PC-9 (cell line): ENCODE measurements at regions not wholly inside any gene's neighbourhood (a gene's known extent, or its start where the extent isn't known, plus 50 kb on each side); places are given as distances from the start of the nearest gene placed in this dataset.

Experiments used
- BruUV-seq: library from RNA; stranded (reverse); fragments of 400-500 nt; replicated peaks from 2 replicates; lab custom pipeline; 2021; lab: Mats Ljungman, UMichigan
- CTCF ChIA-PET: fragments of 300-600 bp; sonication (Branson Sonifier 250); formaldehyde crosslinking; loops from one replicate; lab custom pipeline; 2022; ENCODE audit warnings: antibody characterized with exemption; lab: Charles Lee
- POLR2A ChIA-PET: fragments of 300-600 bp; sonication (Branson Sonifier 250); formaldehyde crosslinking; loops from one replicate; lab custom pipeline; 2022; ENCODE audit warnings: antibody characterized with exemption; ENCODE audit not compliant: unreplicated experiment; lab: Charles Lee
- DNase-seq, 2 experiments: peaks; one replicate each; pipeline versions ENCODE4 v3.0.0 to v3.0.0-alpha.2; 2015 to 2022; ENCODE audit warnings: mixed read lengths in 1 of 2
- H2AFZ ChIP-seq: fragments of 200-600 bp; sonication (generic); 2 replicates; pipeline ENCODE4 v1.8.1; 2017; ENCODE audit warnings: antibody characterized with exemption
- H3F3A ChIP-seq: fragments of 200-600 bp; sonication (generic); 2 replicates; pipeline ENCODE4 v1.8.1; 2017; ENCODE audit warnings: antibody characterized with exemption, mild to moderate bottlenecking, low read depth; ENCODE audit not compliant: insufficient read depth
- H3K27ac ChIP-seq: fragments of 200-600 bp; sonication (generic); 2 replicates; pipeline ENCODE4 v1.6.1; 2016; ENCODE audit warnings: mixed run types
- H3K27me3 ChIP-seq: fragments of 200-600 bp; sonication (generic); 2 replicates; pipeline ENCODE4 v1.6.1; 2016; ENCODE audit warnings: low read depth, mixed run types; ENCODE audit not compliant: insufficient read depth
- H3K36me3 ChIP-seq: fragments of 200-600 bp; sonication (generic); 2 replicates; pipeline ENCODE4 v1.6.1; 2016; ENCODE audit warnings: low read depth, mixed run types
- H3K4me1 ChIP-seq: fragments of 200-600 bp; sonication (generic); replicated peaks from 2 replicates; pipeline ENCODE4 v1.6.1; 2016; ENCODE audit warnings: mixed run types; ENCODE audit not compliant: insufficient read depth
- H3K4me2 ChIP-seq: fragments of 200-600 bp; sonication (generic); 2 replicates; pipeline ENCODE4 v1.6.1; 2017; ENCODE audit warnings: mixed run types
- H3K4me3 ChIP-seq: fragments of 200-600 bp; sonication (generic); 2 replicates; pipeline ENCODE4 v1.6.1; 2016; ENCODE audit warnings: mixed run types
- H3K79me2 ChIP-seq: fragments of 200-600 bp; sonication (generic); 2 replicates; pipeline ENCODE4 v1.6.1; 2017; ENCODE audit warnings: low read depth, mixed run types
- H3K9me2 ChIP-seq: fragments of 200-600 bp; sonication (generic); 2 replicates; pipeline ENCODE4 v1.8.1; 2017; ENCODE audit warnings: mild to moderate bottlenecking; ENCODE audit not compliant: insufficient read depth
- H3K9me3 ChIP-seq: fragments of 200-600 bp; sonication (generic); 2 replicates; pipeline ENCODE4 v1.8.1; 2016; ENCODE audit warnings: low read depth; ENCODE audit not compliant: insufficient read depth
- H4K20me1 ChIP-seq: fragments of 200-600 bp; sonication (generic); 2 replicates; pipeline ENCODE4 v1.8.1; 2017; ENCODE audit not compliant: insufficient read depth
- CTCF ChIP-seq: fragments of 200-600 bp; sonication (generic); conservative IDR thresholded peaks from 2 replicates; pipeline ENCODE4 v1.6.1; 2017; ENCODE audit warnings: mixed run types, antibody characterized with exemption, mild to moderate bottlenecking, moderate library complexity
- EZH2 ChIP-seq: fragments of 200-600 bp; sonication (generic); IDR thresholded peaks from 2 replicates; pipeline ENCODE4 v1.8.0; 2017; ENCODE audit warnings: antibody characterized with exemption, low read depth
- intact Hi-C: fragments of 100-400 bp; cut with micrococcal nuclease; formaldehyde crosslinking; loops from one replicate; pipeline ENCODE4 v1.10.0; 2022; ENCODE audit not compliant: unreplicated experiment

DNA sequence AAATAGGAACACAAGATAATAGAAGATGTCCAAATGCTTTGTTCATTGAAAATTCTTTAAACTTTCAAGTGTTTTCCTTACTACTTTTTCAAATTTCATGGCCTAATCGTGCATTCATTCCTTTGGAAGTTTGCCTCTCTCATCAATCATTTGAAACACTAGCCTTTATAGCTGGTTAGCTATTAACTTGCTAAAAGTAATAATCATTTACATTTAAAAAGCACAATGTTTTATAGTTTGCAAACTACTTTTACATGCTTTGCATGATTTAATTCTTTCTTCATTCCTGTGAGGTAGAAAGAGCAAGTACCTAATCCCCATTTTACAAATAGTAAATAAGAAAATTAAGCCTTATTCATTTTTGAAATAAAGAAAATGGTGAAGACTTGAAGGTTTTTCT is 137.4 kb upstream of the SLC7A14 start:
- POLR2A ChIA-PET = interaction anchor here (0.7 kb wide), 2 partner anchors 615 to 823 kb away, joined by 3 to 11 read pairs; no protein-coding TSS in a partner anchor
- CTCF ChIA-PET = no interaction called here

DNA sequence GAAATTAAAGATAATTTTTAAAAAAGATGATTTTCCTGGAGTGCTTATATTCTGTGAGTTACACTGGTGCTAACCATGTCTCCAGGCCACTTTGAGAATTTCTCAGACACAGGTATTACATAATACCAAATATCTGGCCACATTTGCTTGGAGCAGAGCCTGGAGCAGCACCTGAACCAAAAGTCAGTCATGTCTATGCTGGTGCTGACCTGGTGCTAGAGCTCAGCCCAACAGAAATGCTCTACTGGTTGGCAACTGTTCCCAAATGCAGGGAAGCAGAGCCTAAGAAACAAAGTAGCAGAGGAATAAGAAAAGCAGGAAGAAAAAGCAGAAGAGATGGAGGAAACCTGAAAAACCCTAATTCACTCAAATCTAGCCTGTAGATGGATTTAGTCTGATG is 135.7 kb upstream of the SLC7A14 start:
- H3K27ac ChIP-seq = no peak overlapping the region
- H3K36me3 ChIP-seq = no peaks in the 10 kb centered on the region
- no peaks in the 10 kb centered on the region for H3K9me2 ChIP-seq
- H3K4me2 ChIP-seq = no peak overlapping the region
- H2AFZ ChIP-seq = no peak overlapping the region
- peaks cover 3% of the 10 kb centered on the region for H3K9me3 ChIP-seq
- H3K27me3 ChIP-seq = no peaks in the 10 kb centered on the region
- no peak for DNase-seq
- no peak overlapping the region for H3K4me3 ChIP-seq
- H4K20me1 ChIP-seq = no peaks in the 10 kb centered on the region
- BruUV-seq = no TSS peak
- no peaks in the 10 kb centered on the region for H3K79me2 ChIP-seq
- CTCF ChIA-PET = no interaction called here
- no peak for TF ChIP-seq CTCF
- no peak for TF ChIP-seq EZH2
- intact Hi-C loops = no loop called here
- peaks cover 10% of the 10 kb centered on the region for H3K4me1 ChIP-seq
- POLR2A ChIA-PET = no interaction called here
- peaks cover 6% of the 10 kb centered on the region; the same call in 1 of the 2 replicates for H3F3A ChIP-seq

More for the DNA sequence above, 137.4 kb upstream of the SLC7A14 start:
- TF ChIP-seq CTCF = no peak
- no peak for TF ChIP-seq EZH2
- H3K27me3 ChIP-seq = no peaks in the 10 kb centered on the region
- H2AFZ ChIP-seq = no peak overlapping the region
- H3F3A ChIP-seq = peaks cover 21% of the 10 kb centered on the region
- intact Hi-C loops = no loop called here
- no peaks in the 10 kb centered on the region for H3K79me2 ChIP-seq
- H3K36me3 ChIP-seq = no peaks in the 10 kb centered on the region
- H3K4me3 ChIP-seq = no peak overlapping the region
- H3K9me2 ChIP-seq = no peaks in the 10 kb centered on the region
- no peak overlapping the region for H3K4me2 ChIP-seq
- H3K27ac ChIP-seq = no peak overlapping the region
- no TSS peak for BruUV-seq
- H3K9me3 ChIP-seq = no peaks in the 10 kb centered on the region; the same call in 1 of the 2 replicates
- no peak for DNase-seq
- H4K20me1 ChIP-seq = no peaks in the 10 kb centered on the region
- H3K4me1 ChIP-seq = peaks cover 27% of the 10 kb centered on the region

DNA sequence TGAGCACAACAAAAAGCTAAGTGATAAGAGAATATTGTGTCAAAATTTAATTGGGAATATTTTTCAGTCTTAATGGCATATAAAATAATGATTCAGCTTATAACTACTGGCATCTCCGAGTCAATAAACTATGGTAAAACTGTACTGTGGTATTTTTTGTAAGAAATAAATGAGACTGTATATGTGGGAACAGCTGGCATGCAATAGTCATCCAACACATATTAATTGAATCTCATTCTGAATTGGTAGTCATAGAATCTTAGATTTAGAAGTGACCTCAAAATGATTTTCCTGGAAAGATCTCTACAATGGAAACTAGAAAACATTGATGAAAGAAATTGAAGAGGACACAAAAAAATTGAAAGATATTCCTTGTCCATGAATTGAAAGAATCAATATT is 133.4 kb upstream of the SLC7A14 start:
- CTCF ChIA-PET = no interaction called here
- no peaks in the 10 kb centered on the region for H3K9me2 ChIP-seq

More for the DNA sequence above, 133.4 kb upstream of the SLC7A14 start:
- no TSS peak for BruUV-seq
- Histone ChIP-seq H3K79me2 (no peaks in the 10 kb centered on the region), H3K4me3 (no peak overlapping the region), H4K20me1 (no peaks in the 10 kb centered on the region), H3K27ac (no peak overlapping the region), H3K36me3 (no peaks in the 10 kb centered on the region), H2AFZ (no peak overlapping the region), H3K4me2 (no peak overlapping the region), H3K27me3 (no peaks in the 10 kb centered on the region), H3K9me3 (peaks cover 15% of the 10 kb centered on the region), H3F3A (peaks cover 12% of the 10 kb centered on the region), H3K4me1 (peaks cover 10% of the 10 kb centered on the region)
- POLR2A ChIA-PET = no interaction called here
- no peak for TF ChIP-seq CTCF
- TF ChIP-seq EZH2 = no peak
- intact Hi-C loops = loop anchor here (5.0 kb wide), 1 partner anchor 1928 kb away; no protein-coding TSS in a partner anchor
- DNase-seq = no peak
